Neural progenitor cell (in vitro differentiated cells): ENCODE measurements at regions not wholly inside any gene's neighbourhood (a gene's known extent, or its start where the extent isn't known, plus 50 kb on each side); places are given as distances from the start of the nearest gene placed in this dataset.

Experiments used
- CTCF ChIP-seq: fragments of 200-600 bp; sonication (generic); IDR thresholded peaks from 2 replicates; pipeline ENCODE4 v1.5.1; 2017; ENCODE audit warnings: antibody characterized with exemption, mild to moderate bottlenecking
- EZH2 ChIP-seq: fragments of 200-600 bp; sonication (generic); IDR thresholded peaks from 2 replicates; pipeline ENCODE4 v1.6.1; 2017; ENCODE audit warnings: antibody characterized with exemption, mild to moderate bottlenecking, moderate library complexity

GRCh38 chr1:208868554-208868953 lies 624.4 kb upstream of the PLXNA2 start:
- TF ChIP-seq CTCF (no peak), EZH2 (no peak)
